ENCODE measurements at regions not wholly inside any gene's neighbourhood (a gene's known extent, or its start where the extent isn't known, plus 50 kb on each side); places are given as distances from the start of the nearest gene placed in this dataset.

DNA sequence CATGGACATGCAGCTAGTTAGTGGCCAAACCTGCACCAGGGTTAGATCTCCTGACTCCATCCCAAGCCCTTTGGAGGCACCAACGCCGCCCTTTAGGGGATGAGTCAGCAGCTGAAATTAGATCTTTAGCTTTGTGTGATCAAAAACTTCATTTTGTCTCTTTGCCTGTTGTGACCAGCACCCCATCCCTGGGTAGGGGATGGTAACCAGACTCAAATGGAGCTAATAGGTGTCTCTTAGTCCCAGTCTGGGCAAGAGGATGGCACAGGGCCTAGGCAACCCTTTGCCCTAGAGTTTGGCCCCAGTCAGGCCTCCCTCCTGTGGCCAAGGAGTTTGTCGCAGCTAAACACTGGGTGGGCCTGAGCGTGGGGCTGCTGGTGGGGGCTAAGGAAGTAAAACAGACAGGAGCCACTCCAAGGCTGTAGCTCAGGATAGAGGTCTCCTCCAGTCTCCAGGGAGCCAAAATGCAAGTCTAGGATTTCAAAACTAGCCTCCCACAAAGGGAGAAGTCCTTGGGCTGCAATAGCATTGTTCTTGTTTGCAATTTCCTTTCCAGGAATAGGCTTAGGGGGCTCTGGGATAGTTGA, 105.1 kb downstream of the CPN2 start:
- CTCF ChIA-PET = no interaction called here
- POLR2A ChIA-PET = no interaction called here

DNA sequence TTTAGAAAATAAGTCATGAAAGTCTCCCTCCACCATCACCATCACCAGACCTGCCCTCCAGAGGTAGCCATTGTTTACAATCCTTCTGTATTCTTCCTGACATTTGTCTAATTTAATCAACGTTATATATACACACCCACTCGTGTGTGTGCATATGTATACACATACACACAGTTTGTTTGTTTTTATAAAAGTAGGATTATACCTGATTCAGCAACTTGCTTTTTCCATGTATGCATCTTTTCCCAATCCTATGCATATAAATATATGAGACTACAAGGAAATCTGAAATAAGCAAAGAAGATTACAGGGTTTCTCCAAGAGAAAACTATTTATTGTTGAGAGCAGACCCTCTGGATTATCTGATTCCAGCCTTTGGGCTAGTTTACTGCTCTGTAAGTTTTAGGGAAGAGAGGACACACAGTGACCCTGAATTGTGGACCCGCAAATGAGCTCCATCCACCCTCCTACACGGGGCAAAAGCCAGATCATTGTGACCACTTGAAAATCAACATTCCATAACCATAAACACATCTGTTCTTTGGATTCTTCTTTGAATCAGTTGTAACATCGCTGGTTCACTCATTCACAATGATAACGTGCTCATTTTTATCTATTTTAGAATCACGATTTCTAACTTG, 104.3 kb downstream of the CPN2 start:
- ChIA-PET CTCF (no interaction called here), POLR2A (no interaction called here)
- no peak for DNase-seq (ENCODE audit: low read depth, low spot score)
- H3K4me3 ChIP-seq (ENCODE audit: low read depth, low read length) = no peak overlapping the region
- TF ChIP-seq, protein P1, sequence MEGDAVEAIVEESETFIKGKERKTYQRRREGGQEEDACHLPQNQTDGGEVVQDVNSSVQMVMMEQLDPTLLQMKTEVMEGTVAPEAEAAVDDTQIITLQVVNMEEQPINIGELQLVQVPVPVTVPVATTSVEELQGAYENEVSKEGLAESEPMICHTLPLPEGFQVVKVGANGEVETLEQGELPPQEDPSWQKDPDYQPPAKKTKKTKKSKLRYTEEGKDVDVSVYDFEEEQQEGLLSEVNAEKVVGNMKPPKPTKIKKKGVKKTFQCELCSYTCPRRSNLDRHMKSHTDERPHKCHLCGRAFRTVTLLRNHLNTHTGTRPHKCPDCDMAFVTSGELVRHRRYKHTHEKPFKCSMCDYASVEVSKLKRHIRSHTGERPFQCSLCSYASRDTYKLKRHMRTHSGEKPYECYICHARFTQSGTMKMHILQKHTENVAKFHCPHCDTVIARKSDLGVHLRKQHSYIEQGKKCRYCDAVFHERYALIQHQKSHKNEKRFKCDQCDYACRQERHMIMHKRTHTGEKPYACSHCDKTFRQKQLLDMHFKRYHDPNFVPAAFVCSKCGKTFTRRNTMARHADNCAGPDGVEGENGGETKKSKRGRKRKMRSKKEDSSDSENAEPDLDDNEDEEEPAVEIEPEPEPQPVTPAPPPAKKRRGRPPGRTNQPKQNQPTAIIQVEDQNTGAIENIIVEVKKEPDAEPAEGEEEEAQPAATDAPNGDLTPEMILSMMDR (IDR thresholded peaks at IDR 0.05; ENCODE audit: insufficient read depth, low read length, missing control alignments) = no peak

More for the DNA sequence above, 105.1 kb downstream of the CPN2 start:
- TF ChIP-seq, protein P1 (IDR thresholded peaks at IDR 0.05; ENCODE audit: insufficient read depth, low read length, missing control alignments) = no peak
- no peak overlapping the region for H3K4me3 ChIP-seq (ENCODE audit: low read depth, low read length)
- DNase-seq (ENCODE audit: low read depth, low spot score) = no peak

DNA sequence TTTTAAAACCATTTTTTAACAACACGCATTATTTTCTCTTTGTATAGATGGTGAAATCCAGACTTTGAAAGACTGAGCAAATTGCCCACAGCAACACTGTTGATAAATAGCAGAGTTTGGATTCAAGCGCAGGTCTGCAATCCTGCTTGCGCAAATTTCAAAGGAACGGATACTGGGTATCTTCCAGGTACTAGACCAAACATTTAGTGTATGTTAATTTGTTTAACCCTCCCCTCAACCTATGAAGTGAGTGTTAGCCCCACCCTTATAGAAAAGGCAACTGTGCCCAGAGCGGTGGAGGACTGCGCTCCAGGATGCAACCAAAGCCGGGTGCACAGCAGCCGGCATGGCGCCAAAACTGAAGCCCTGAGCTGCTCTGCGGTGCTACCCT, 103.8 kb downstream of the CPN2 start:
- ChIA-PET CTCF (no interaction called here), POLR2A (no interaction called here)
- no peak overlapping the region for H3K4me3 ChIP-seq (ENCODE audit: low read depth, low read length)
- no peak for DNase-seq (ENCODE audit: low read depth, low spot score)
- TF ChIP-seq, protein P1 (IDR thresholded peaks at IDR 0.05; ENCODE audit: insufficient read depth, low read length, missing control alignments) = no peak

DNA sequence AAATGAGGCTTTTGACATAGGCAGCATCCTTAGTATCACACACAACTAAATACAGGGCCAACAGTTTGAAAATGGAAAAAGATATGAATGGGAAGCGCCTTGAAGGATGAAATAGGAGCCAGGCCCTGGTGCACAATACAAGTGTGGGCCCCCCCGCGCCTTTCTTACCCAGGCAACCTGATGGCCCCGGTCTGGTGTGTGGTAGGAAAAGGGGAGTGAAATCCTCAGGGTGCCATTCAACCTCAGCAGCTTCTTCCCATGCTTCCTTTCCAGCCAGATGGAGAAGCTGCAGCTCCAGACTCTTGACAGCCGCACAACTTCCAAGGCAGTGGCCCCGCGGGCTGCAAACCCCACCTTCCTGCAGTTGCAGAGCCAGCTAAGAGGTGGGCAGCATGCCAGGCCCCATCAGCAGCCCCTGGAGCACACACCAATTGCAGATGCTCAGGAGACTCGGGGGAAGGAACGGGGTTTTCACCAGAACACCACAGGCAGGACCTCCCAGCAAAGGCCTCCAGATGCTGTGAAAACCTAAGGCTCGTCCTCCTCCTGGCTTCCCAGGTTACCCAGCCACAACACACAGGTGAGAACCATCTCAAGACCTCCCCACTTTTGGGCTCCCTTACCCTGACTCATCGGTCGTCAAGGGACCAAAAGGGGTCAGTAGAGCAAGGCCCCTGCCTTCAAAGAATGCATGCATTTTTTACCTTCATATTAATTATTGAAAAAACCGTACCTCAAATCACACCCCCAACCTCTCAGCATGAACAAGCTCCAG, 101.6 kb downstream of the CPN2 start:
- no peak overlapping the region for H3K4me3 ChIP-seq (ENCODE audit: low read depth, low read length)
- CTCF ChIA-PET = no interaction called here
- DNase-seq (ENCODE audit: low read depth, low spot score) = no peak
- TF ChIP-seq, protein P1 (IDR thresholded peaks at IDR 0.05; ENCODE audit: insufficient read depth, low read length, missing control alignments) = no peak
- POLR2A ChIA-PET = no interaction called here

DNA sequence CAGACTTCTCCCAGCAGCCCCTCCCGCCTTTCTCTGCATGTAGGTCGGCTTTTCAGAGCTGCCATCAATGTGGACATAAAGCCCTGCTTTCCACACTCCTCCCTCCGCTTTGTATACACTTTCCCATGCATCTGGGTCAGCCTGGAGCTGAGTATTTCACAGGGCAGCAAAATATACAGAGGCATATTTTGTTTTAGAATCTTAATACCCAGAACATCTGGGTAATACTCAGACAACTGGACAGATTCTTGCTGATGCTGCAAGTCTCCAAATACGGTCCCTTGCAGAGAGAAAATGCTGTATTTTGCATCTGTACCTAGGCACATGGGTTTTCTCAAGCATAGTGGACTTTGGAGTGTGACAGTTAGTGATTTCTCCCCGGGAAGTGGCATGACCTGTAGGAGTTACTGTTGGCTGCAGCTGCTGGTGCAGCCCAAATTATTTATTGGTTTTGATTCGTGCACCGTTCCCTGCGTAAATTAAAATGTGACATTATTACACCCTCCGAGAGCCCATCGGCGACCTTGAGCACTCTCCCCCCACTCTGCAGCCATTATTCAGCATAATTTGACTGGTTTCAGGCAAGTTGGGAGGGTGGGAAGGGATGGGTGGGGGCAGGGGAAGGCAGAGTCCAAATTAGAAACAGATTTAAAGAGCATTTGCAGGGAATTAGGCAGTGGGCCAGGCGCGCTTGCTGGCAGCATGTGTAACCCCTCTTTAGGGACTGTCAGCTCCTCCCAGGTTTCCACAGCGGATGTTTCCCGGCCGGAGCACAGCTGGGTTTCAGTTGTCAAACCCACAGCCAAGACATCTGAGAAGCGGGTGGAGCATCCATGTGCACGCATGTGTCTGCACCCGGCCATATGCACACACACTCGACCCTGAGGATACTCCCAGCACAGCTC, 100.8 kb downstream of the CPN2 start:
- no peak overlapping the region for H3K4me3 ChIP-seq (ENCODE audit: low read depth, low read length)
- ChIA-PET CTCF (no interaction called here), POLR2A (no interaction called here)
- DNase-seq (ENCODE audit: low read depth, low spot score) = no peak
- TF ChIP-seq, protein P1 (IDR thresholded peaks at IDR 0.05; ENCODE audit: insufficient read depth, low read length, missing control alignments) = no peak

Data from AG04449 (cell line).